Colonic mucosa (tissue), 4 donors: ENCODE measurements at regions not wholly inside any gene's neighbourhood (a gene's known extent, or its start where the extent isn't known, plus 50 kb on each side); places are given as distances from the start of the nearest gene placed in this dataset.

Experiments
- DNase-seq: peaks from one replicate; pipeline ENCODE4 v3.0.0-alpha.2; 2020
- H3K27ac ChIP-seq: fragments of 200-600 bp; one replicate; pipeline ENCODE4 v1.8.0; 2021
- H3K27me3 ChIP-seq: fragments of 200-600 bp; one replicate; pipeline ENCODE4 v1.8.0; 2021
- H3K36me3 ChIP-seq: fragments of 200-600 bp; one replicate; pipeline ENCODE4 v1.8.0; 2021
- H3K4me1 ChIP-seq: fragments of 200-600 bp; one replicate; pipeline ENCODE4 v1.8.0; 2021; ENCODE audit warnings: mild to moderate bottlenecking
- H3K4me3 ChIP-seq: fragments of 200-600 bp; one replicate; pipeline ENCODE4 v1.8.0; 2021
- H3K9ac ChIP-seq, 2 donors: one replicate each; pipeline ENCODE4 v1.7.0; 2013; ENCODE audit warnings: control low read depth in 2 of 2, low read depth in 2 of 2, low read length in 2 of 2
- H3K9me3 ChIP-seq: fragments of 200-600 bp; one replicate; pipeline ENCODE4 v1.8.0; 2021
- CTCF ChIP-seq: fragments of 200-600 bp; IDR thresholded peaks from one replicate; pipeline ENCODE4 v1.8.0; 2022; ENCODE audit warnings: antibody characterized with exemption, mild to moderate bottlenecking
- intact Hi-C: fragments of 100-400 bp; cut with DNase I; formaldehyde crosslinking; loops from one replicate; pipeline ENCODE4 v1.14.1; 2022
- donor health status: healthy.
- donor health status: DM: no; HTN: no; CAD: no.
- donor health status: DM: no; HTN: no; CAD: no.

GRCh38 chr9:71210326-71210725 lies 88.9 kb upstream of the TRPM3 start:
- DNase-seq, result no peak
- TF ChIP-seq CTCF, result no peak
- Histone ChIP-seq H3K9me3 (no peaks in the 10 kb centered on the region), H3K4me1 (no peaks in the 10 kb centered on the region), H3K27ac (no peak overlapping the region), H3K9ac (no peak overlapping the region), H3K36me3 (no peaks in the 10 kb centered on the region), H3K27me3 (no peaks in the 10 kb centered on the region), H3K4me3 (no peak overlapping the region)
- intact Hi-C loops, result no loop called here

DNA sequence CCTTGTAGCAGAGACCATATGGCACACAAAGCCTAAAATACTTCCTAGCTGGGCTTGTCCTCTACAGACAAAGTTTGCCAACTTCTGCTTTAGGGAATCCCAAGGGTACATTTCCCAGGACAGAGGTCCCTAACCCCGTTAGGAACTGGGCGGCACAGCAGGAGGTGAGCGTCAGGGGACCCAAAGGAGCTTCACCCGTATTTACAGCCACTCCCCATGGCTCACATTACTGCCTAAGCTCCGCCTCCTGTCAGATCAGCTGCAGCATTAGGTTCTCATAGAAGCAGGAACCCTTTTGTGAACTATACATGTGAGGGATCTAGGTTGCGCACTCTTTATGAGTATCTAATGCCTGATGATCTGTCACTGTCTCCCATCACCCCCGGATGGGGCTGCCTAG lies 88.5 kb upstream of the TRPM3 start:
- Histone ChIP-seq H3K27ac (no peak overlapping the region), H3K9me3 (no peaks in the 10 kb centered on the region), H3K36me3 (no peaks in the 10 kb centered on the region), H3K27me3 (no peaks in the 10 kb centered on the region), H3K9ac (no peak overlapping the region), H3K4me1 (no peaks in the 10 kb centered on the region), H3K4me3 (no peak overlapping the region)
- intact Hi-C loops, result no loop called here
- TF ChIP-seq CTCF, result no peak
- DNase-seq, result no peak

DNA sequence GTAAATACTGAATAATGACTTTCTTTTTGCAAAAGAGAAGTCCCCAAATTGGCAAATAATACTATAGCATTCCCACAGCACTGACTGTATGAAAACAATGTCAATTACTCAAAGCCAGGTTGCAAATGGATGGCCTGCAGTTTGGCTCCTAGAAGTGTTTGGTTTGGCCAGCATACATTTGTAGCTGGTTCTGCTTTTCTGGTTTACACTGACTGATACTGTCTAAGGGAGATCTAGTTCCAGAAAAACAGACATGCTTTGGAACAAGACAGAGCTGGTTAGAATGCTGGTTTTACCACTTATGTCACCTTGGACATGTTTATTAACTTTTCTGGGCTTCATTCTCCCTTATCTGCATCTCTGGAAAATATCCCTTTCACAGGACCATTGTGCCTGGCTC lies 81.5 kb upstream of the TRPM3 start:
- H3K27ac ChIP-seq, result no peak overlapping the region
- H3K27me3 ChIP-seq, result no peaks in the 10 kb centered on the region
- no peak overlapping the region for H3K9ac ChIP-seq
- no peak for DNase-seq
- no peak for TF ChIP-seq CTCF
- no peaks in the 10 kb centered on the region for H3K4me1 ChIP-seq
- H3K4me3 ChIP-seq, result no peak overlapping the region
- no peaks in the 10 kb centered on the region for H3K36me3 ChIP-seq
- intact Hi-C loops, result no loop called here
- no peaks in the 10 kb centered on the region for H3K9me3 ChIP-seq

- Histone ChIP-seq H3K27me3 (no peaks in the 10 kb centered on the region), H3K4me3 (no peak overlapping the region), H3K36me3 (no peaks in the 10 kb centered on the region), H3K9me3 (no peaks in the 10 kb centered on the region), H3K27ac (no peak overlapping the region), H3K4me1 (no peaks in the 10 kb centered on the region), H3K9ac (no peak overlapping the region)
- DNase-seq, result no peak
- no peak for TF ChIP-seq CTCF
- intact Hi-C loops, result no loop called here
Observed at GRCh38 chr9:71191708-71192107, 70.3 kb upstream of the TRPM3 start.

DNA sequence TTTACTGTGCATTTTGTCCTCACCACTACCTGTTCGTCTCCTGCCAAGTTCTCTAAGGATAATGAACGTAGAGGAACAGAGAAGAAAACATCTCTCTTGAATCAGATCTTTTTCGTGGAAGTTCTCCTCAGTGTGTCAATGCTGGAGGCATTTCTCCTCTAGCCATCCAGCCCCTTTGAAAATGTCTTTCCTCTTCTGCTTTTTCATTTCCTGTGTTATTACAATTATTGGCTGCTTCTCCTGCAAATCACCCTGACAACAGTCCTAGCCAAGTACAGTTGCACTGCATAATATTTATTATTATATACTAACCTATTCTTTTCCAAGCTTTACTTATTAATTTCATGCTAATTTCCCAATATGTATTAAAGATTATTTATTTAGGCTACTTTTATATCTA lies 61.8 kb upstream of the TRPM3 start:
- H3K9ac ChIP-seq, result no peak overlapping the region
- intact Hi-C loops, result no loop called here
- H3K36me3 ChIP-seq, result no peaks in the 10 kb centered on the region
- H3K4me3 ChIP-seq, result no peak overlapping the region
- no peaks in the 10 kb centered on the region for H3K9me3 ChIP-seq
- no peaks in the 10 kb centered on the region for H3K27me3 ChIP-seq
- no peak overlapping the region for H3K27ac ChIP-seq
- no peaks in the 10 kb centered on the region for H3K4me1 ChIP-seq
- TF ChIP-seq CTCF, result no peak
- no peak for DNase-seq

DNA sequence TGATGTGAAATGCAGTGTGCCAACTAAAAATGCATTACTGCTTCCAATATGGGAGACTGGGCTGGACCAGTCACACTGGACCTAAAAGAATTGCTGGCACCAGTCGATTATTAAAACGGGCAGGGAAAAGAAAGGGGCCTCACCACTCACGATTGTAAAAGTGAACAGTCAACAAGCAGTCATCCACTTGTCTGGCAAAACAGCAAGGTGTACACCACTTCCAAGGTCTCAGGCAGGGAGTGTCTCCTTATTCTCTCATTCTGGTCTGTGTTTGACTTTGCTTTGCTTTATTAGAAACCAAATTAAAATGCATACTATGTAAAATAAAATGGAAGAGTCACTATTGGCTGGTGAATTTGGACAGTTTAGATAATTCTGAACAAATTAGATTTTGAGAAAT lies 57.8 kb upstream of the TRPM3 start:
- TF ChIP-seq CTCF, result no peak
- intact Hi-C loops, result no loop called here
- no peaks in the 10 kb centered on the region for H3K36me3 ChIP-seq

More for the DNA sequence above, 57.8 kb upstream of the TRPM3 start:
- Histone ChIP-seq H3K27ac (no peak overlapping the region), H3K4me3 (no peak overlapping the region), H3K27me3 (no peaks in the 10 kb centered on the region), H3K9ac (no peak overlapping the region), H3K4me1 (no peaks in the 10 kb centered on the region), H3K9me3 (no peaks in the 10 kb centered on the region)
- peak; percentile 42 for DNase-seq
